OCI-LY1 (cell line): ENCODE measurements at regions not wholly inside any gene's neighbourhood (a gene's known extent, or its start where the extent isn't known, plus 50 kb on each side); places are given as distances from the start of the nearest gene placed in this dataset.

Source experiments
- H2AFZ ChIP-seq: fragments of 200-600 bp; sonication (generic), shearing (Covaris generic); 2 replicates; pipeline ENCODE4 v1.6.0; 2014; ENCODE audit warnings: antibody characterized with exemption, mild to moderate bottlenecking, low read length
- H3F3A ChIP-seq: fragments of 200-600 bp; sonication (generic), shearing (Covaris generic); 2 replicates; pipeline ENCODE4 v1.6.0; 2014; ENCODE audit warnings: mild to moderate bottlenecking, antibody characterized with exemption, low read length, moderate library complexity; ENCODE audit not compliant: insufficient read depth
- H3K27ac ChIP-seq: fragments of 200-600 bp; sonication (generic); 2 replicates; pipeline ENCODE4 v1.5.1; 2014; ENCODE audit warnings: low read length, mixed run types, mild to moderate bottlenecking, low read depth; ENCODE audit not compliant: poor library complexity, severe bottlenecking
- H3K27me3 ChIP-seq: fragments of 200-600 bp; sonication (generic); 2 replicates; pipeline ENCODE4 v1.6.0; 2014; ENCODE audit warnings: antibody characterized with exemption, mild to moderate bottlenecking, low read length, moderate library complexity; ENCODE audit not compliant: insufficient read depth
- H3K36me3 ChIP-seq: fragments of 200-600 bp; sonication (generic); 2 replicates; pipeline ENCODE4 v1.6.1; 2014; ENCODE audit warnings: mild to moderate bottlenecking, antibody characterized with exemption, low read length, moderate library complexity, mixed read lengths; ENCODE audit not compliant: insufficient read depth
- H3K4me1 ChIP-seq: fragments of 200-600 bp; sonication (generic); 2 replicates; pipeline ENCODE4 v1.5.1; 2014; ENCODE audit warnings: mild to moderate bottlenecking, low read length, moderate library complexity; ENCODE audit not compliant: insufficient read depth, severe bottlenecking
- H3K4me2 ChIP-seq: fragments of 200-600 bp; sonication (generic), shearing (Covaris generic); 2 replicates; pipeline ENCODE4 v1.6.1; 2014; ENCODE audit warnings: low read length
- H3K4me3 ChIP-seq: fragments of 200-600 bp; sonication (generic); 2 replicates; pipeline ENCODE4 v1.5.1; 2014; ENCODE audit warnings: low read length, low read depth, mild to moderate bottlenecking, mixed read lengths; ENCODE audit not compliant: poor library complexity, severe bottlenecking
- H3K79me2 ChIP-seq: fragments of 200-600 bp; shearing (Covaris generic); 2 replicates; pipeline ENCODE4 v1.6.1; 2016; ENCODE audit warnings: mixed run types, low read length, mixed read lengths; ENCODE audit not compliant: insufficient read depth
- H3K9ac ChIP-seq: fragments of 200-600 bp; sonication (generic), shearing (Covaris generic); 2 replicates; pipeline ENCODE4 v1.6.1; 2014; ENCODE audit warnings: mild to moderate bottlenecking, low read length, mixed read lengths
- H3K9me2 ChIP-seq: fragments of 200-600 bp; sonication (generic), shearing (Covaris generic); 2 replicates; pipeline ENCODE4 v1.6.1; 2014; ENCODE audit warnings: low read depth, mild to moderate bottlenecking, low read length, mixed read lengths
- H3K9me3 ChIP-seq: fragments of 200-600 bp; shearing (Covaris generic); 2 replicates; pipeline ENCODE4 v1.6.1; 2014; ENCODE audit warnings: low read length, mixed read lengths
- H4K20me1 ChIP-seq: fragments of 200-600 bp; sonication (generic), shearing (Covaris generic); 2 replicates; pipeline ENCODE4 v1.6.0; 2016; ENCODE audit warnings: mild to moderate bottlenecking, low read length; ENCODE audit not compliant: insufficient read depth
- CTCF ChIP-seq: fragments of 200-600 bp; sonication (generic), shearing (Covaris generic); IDR thresholded peaks from 2 replicates; pipeline ENCODE4 v1.5.1; 2017; ENCODE audit warnings: mild to moderate bottlenecking, antibody characterized with exemption, low read length, moderate library complexity, mixed read lengths
- EZH2 ChIP-seq: fragments of 200-600 bp; sonication (generic), shearing (Covaris generic); IDR thresholded peaks from 2 replicates; pipeline ENCODE4 v1.8.0; 2017; ENCODE audit warnings: borderline replicate concordance, mixed run types, mild to moderate bottlenecking, antibody characterized with exemption, low read length, moderate library complexity, mixed read lengths

GRCh38 chr1:163785868-163786405 lies 464.2 kb downstream of the NUF2 start:
- no peaks in the 10 kb centered on the region for H3K9me2 ChIP-seq
- no peak overlapping the region for H3K27ac ChIP-seq
- H3K4me1 ChIP-seq, result no peaks in the 10 kb centered on the region
- H3K36me3 ChIP-seq, result no peaks in the 10 kb centered on the region
- TF ChIP-seq CTCF (no peak), EZH2 (no peak)
- H3K9ac ChIP-seq, result no peak overlapping the region
- H3K27me3 ChIP-seq, result no peaks in the 10 kb centered on the region
- H2AFZ ChIP-seq, result no peak overlapping the region
- no peak overlapping the region for H3K4me2 ChIP-seq
- H3K4me3 ChIP-seq, result no peak overlapping the region
- peaks cover 3% of the 10 kb centered on the region; the same call in 1 of the 2 replicates for H3K9me3 ChIP-seq
- no peaks in the 10 kb centered on the region for H3F3A ChIP-seq
- no peaks in the 10 kb centered on the region for H3K79me2 ChIP-seq
- H4K20me1 ChIP-seq, result no peaks in the 10 kb centered on the region

DNA sequence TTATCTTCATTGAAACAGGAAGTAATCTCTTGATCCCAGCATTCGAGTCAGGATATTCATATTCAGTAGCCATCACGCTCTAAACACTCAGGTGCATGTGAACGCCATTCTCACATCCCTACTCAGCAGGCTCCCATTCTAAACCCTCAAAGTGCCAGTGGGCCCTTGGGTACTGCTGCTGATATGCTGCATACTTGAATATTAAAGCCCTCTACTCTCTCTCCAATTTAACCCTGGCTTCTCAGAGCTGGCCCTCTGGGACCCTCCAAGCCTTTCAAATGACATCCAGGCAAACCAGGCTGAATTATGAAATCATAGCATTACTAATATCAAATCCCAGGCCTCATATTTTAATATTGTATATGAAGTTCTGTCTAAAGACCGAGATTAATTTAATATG lies 468.2 kb downstream of the NUF2 start:
- H3K9ac ChIP-seq, result no peak overlapping the region
- no peak overlapping the region for H3K27ac ChIP-seq
- H4K20me1 ChIP-seq, result no peaks in the 10 kb centered on the region
- no peaks in the 10 kb centered on the region for H3K36me3 ChIP-seq
- no peaks in the 10 kb centered on the region for H3K9me3 ChIP-seq
- no peak overlapping the region for H2AFZ ChIP-seq
- H3K4me2 ChIP-seq, result no peak overlapping the region
- no peak overlapping the region for H3K4me3 ChIP-seq
- no peaks in the 10 kb centered on the region for H3K27me3 ChIP-seq
- TF ChIP-seq CTCF (no peak), EZH2 (no peak)
- no peaks in the 10 kb centered on the region for H3K4me1 ChIP-seq
- H3K9me2 ChIP-seq, result no peaks in the 10 kb centered on the region
- H3K79me2 ChIP-seq, result no peaks in the 10 kb centered on the region
- no peaks in the 10 kb centered on the region for H3F3A ChIP-seq

- Histone ChIP-seq H3K4me2 (no peak overlapping the region), H3K9me2 (no peaks in the 10 kb centered on the region), H3K27ac (no peak overlapping the region), H3K27me3 (no peaks in the 10 kb centered on the region), H4K20me1 (no peaks in the 10 kb centered on the region), H3F3A (no peaks in the 10 kb centered on the region), H3K9ac (no peak overlapping the region), H3K9me3 (no peaks in the 10 kb centered on the region), H2AFZ (no peak overlapping the region), H3K4me3 (no peak overlapping the region), H3K36me3 (no peaks in the 10 kb centered on the region), H3K79me2 (no peaks in the 10 kb centered on the region), H3K4me1 (no peaks in the 10 kb centered on the region)
- no peak for TF ChIP-seq EZH2
- no peak for TF ChIP-seq CTCF
These were observed 472.8 kb downstream of the NUF2 start for GRCh38 chr1:163794551-163794950.
